Ishikawa (cell line): ENCODE measurements at regions not wholly inside any gene's neighbourhood (a gene's known extent, or its start where the extent isn't known, plus 50 kb on each side); places are given as distances from the start of the nearest gene placed in this dataset.

Experiments used
- CEBPB ChIP-seq: IDR thresholded peaks from 2 replicates; pipeline ENCODE4 v1.6.1; 2012
- CREB1 ChIP-seq: IDR thresholded peaks from 2 replicates; pipeline ENCODE4 v1.6.1; 2012; ENCODE audit warnings: low read depth
- EGR1 ChIP-seq: IDR thresholded peaks from 2 replicates; pipeline ENCODE4 v1.6.1; 2012
- EP300 ChIP-seq: IDR thresholded peaks from 2 replicates; pipeline ENCODE4 v1.6.1; 2012; ENCODE audit warnings: borderline replicate concordance
- FOXM1 ChIP-seq: IDR thresholded peaks from 2 replicates; pipeline ENCODE4 v1.6.1; 2012; ENCODE audit warnings: low read depth, borderline replicate concordance
- NFIC ChIP-seq: IDR thresholded peaks from 2 replicates; pipeline ENCODE4 v1.6.1; 2012
- RAD21 ChIP-seq: IDR thresholded peaks from 2 replicates; pipeline ENCODE4 v1.6.1; 2012; ENCODE audit warnings: low read depth
- TAF1 ChIP-seq: IDR thresholded peaks from 2 replicates; pipeline ENCODE4 v1.6.1; 2012; ENCODE audit warnings: low read depth, mild to moderate bottlenecking
- TCF12 ChIP-seq: IDR thresholded peaks from 2 replicates; pipeline ENCODE4 v1.6.1; 2012; ENCODE audit warnings: low read depth
- TEAD4 ChIP-seq: IDR thresholded peaks from 2 replicates; pipeline ENCODE4 v1.6.1; 2012
- YY1 ChIP-seq: IDR thresholded peaks from 2 replicates; pipeline ENCODE4 v1.6.1; 2012; ENCODE audit warnings: low read depth
- ZBTB7A ChIP-seq: IDR thresholded peaks from 2 replicates; pipeline ENCODE4 v1.6.1; 2012; ENCODE audit warnings: low read depth
- TF ChIP-seq, protein P1 (sequence below): IDR thresholded peaks from 2 replicates; pipeline ENCODE4 v1.6.1; 2012
- TF ChIP-seq, protein P2 (sequence below): IDR thresholded peaks from 2 replicates; pipeline ENCODE4 v1.6.1; 2012
- TF ChIP-seq, protein P3 (sequence below): IDR thresholded peaks from 2 replicates; pipeline ENCODE4 v1.6.1; 2012; ENCODE audit warnings: low read depth, mild to moderate bottlenecking

DNA sequence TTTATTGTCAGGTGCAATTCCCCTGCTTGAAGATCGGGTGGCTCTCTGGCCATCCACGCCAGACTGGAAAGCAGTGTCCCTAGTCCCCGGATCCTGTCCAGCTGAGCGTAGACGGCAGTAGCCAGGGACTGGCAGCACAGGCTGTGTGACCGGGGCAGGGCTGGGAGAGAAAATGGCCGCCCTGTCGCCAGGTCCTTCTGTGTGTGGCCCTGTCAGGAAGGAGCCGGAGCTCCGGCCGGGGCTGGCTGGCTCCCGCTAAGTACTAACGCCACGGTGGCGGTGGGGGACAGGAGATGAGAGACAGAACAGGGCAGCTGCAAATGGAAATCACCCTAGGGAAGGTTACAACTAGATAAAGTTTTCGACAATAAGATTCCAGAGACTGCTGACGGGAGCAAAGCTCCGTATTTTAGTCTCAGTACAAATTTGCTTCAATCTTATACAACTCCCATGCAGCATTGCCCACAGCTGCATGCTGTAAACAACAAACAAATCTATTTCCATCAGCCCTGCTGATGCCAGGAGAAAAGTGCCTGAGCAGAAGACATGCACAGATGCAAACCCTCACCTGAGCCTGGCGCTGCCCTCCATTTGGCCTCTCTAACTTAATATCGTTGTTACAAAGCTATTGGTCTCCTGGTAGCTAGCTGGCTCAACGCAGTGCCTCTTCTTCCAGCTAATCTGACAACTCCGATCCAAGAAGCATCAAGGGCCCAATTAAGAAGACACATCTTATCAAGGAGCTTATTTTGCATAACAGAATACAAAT, 253.0 kb downstream of the TSHZ3 start:
- TF ChIP-seq EGR1: no peak

DNA sequence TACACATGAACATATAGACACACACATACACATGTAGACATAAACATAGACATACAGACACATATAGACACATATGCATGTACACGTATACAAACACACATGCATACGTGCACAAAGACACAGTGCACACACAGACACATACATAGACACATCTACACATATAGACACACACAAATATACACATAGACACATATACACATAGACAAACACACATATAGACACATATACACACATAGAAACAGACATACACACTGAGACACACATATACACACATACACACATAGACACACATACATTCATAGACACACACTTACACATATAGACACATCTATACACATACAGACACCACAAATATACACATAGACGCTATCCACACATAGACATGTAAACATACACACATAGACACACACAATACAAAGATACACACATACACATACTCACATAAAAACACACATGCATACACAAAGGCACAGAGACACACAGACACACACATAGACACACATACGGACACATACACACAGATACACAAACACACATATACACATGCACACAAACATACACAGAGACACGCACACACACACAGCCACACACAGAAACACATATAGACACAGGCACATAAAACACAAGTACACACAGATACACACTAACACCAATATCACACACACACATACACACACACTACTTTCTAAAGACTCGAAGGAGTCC, 254.0 kb downstream of the TSHZ3 start:
- TF ChIP-seq RAD21 (no peak), TEAD4 (no peak), TCF12 (no peak), YY1 (no peak), ZBTB7A (no peak), CREB1 (no peak), TAF1 (no peak), EGR1 (no peak), FOXM1 (no peak), NFIC (no peak), EP300 (no peak), CEBPB (no peak)
- TF ChIP-seq, protein P1, sequence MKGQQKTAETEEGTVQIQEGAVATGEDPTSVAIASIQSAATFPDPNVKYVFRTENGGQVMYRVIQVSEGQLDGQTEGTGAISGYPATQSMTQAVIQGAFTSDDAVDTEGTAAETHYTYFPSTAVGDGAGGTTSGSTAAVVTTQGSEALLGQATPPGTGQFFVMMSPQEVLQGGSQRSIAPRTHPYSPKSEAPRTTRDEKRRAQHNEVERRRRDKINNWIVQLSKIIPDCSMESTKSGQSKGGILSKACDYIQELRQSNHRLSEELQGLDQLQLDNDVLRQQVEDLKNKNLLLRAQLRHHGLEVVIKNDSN: no peak
- TF ChIP-seq, protein P2, sequence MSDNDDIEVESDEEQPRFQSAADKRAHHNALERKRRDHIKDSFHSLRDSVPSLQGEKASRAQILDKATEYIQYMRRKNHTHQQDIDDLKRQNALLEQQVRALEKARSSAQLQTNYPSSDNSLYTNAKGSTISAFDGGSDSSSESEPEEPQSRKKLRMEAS: no peak
- TF ChIP-seq, protein P3, sequence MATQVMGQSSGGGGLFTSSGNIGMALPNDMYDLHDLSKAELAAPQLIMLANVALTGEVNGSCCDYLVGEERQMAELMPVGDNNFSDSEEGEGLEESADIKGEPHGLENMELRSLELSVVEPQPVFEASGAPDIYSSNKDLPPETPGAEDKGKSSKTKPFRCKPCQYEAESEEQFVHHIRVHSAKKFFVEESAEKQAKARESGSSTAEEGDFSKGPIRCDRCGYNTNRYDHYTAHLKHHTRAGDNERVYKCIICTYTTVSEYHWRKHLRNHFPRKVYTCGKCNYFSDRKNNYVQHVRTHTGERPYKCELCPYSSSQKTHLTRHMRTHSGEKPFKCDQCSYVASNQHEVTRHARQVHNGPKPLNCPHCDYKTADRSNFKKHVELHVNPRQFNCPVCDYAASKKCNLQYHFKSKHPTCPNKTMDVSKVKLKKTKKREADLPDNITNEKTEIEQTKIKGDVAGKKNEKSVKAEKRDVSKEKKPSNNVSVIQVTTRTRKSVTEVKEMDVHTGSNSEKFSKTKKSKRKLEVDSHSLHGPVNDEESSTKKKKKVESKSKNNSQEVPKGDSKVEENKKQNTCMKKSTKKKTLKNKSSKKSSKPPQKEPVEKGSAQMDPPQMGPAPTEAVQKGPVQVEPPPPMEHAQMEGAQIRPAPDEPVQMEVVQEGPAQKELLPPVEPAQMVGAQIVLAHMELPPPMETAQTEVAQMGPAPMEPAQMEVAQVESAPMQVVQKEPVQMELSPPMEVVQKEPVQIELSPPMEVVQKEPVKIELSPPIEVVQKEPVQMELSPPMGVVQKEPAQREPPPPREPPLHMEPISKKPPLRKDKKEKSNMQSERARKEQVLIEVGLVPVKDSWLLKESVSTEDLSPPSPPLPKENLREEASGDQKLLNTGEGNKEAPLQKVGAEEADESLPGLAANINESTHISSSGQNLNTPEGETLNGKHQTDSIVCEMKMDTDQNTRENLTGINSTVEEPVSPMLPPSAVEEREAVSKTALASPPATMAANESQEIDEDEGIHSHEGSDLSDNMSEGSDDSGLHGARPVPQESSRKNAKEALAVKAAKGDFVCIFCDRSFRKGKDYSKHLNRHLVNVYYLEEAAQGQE: no peak

DNA sequence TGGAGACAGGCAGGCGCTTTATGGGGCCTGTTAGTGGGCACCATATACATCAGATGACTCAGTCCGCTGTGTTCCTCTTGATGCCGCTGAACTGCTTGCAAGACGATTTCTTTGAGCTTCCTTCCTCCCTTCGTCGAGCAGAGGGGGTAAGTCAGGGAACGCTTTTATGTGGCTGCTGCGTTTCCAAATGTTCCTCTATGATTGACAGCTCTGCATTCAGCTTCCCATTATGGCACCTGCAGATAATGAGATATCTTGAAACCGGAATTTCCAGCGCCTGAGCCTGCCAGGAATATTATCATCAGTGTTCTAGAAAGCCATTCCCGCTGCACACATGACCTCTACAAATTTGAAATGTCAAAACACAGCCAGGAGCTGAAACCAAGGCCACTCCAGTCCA, 257.0 kb downstream of the TSHZ3 start:
- TF ChIP-seq YY1 (no peak), TAF1 (no peak), ZBTB7A (no peak), RAD21 (no peak), EGR1 (no peak), NFIC (no peak), CEBPB (no peak), TEAD4 (no peak), CREB1 (no peak)
- TF ChIP-seq, protein P2: no peak
- TF ChIP-seq, protein P3: no peak

DNA sequence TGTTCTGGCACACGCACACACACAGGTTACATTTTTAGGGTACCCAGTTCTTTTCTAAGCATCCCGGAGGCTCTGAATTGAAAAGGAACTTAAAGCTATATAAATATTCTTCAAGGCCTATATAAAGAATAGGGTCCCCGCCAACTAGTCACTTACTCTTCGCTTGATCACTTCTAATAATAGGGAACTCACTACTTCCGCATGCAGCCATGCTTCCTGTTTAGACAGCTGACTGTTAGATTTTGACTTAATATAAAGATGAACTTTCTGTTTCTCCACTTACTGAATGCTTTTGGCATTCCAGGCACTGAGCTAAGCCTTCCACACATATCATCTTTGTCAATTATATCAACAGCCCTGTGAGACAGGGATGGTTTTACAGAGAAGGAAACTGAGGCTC, 259.6 kb downstream of the TSHZ3 start:
- TF ChIP-seq NFIC (no peak), ZBTB7A (no peak), TEAD4 (no peak), EGR1 (no peak)
- TF ChIP-seq, protein P1: no peak

DNA sequence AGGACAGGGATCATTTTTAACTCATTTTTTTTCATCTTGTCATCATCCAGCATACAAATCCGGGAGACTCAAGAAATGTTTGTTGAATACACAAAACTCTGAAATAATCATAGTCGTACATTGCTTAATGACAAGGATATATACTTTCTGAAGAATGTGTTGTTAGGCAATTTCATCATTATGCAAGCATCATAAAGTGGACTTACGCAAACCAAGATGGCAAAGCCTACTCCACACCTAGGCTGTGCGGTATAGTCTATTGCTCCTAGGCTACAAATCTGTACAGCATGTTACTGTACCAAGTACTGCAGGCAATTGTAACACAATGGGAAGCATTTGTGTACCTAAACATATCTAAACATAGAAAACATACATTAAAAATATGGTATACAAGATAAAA, 264.1 kb downstream of the TSHZ3 start:
- TF ChIP-seq FOXM1 (no peak), TCF12 (no peak), EGR1 (no peak), CEBPB (no peak), NFIC (no peak), CREB1 (no peak), EP300 (no peak), RAD21 (no peak), YY1 (no peak)
- TF ChIP-seq, protein P3: no peak
- TF ChIP-seq, protein P1: no peak
